Kidney capillary endothelial cell (primary cell): ENCODE measurements at regions not wholly inside any gene's neighbourhood (a gene's known extent, or its start where the extent isn't known, plus 50 kb on each side); places are given as distances from the start of the nearest gene placed in this dataset.

Source experiments
- DNase-seq: peaks from one replicate; pipeline ENCODE4 v3.0.0-alpha.2; 2018; ENCODE audit warnings: low spot score

DNA sequence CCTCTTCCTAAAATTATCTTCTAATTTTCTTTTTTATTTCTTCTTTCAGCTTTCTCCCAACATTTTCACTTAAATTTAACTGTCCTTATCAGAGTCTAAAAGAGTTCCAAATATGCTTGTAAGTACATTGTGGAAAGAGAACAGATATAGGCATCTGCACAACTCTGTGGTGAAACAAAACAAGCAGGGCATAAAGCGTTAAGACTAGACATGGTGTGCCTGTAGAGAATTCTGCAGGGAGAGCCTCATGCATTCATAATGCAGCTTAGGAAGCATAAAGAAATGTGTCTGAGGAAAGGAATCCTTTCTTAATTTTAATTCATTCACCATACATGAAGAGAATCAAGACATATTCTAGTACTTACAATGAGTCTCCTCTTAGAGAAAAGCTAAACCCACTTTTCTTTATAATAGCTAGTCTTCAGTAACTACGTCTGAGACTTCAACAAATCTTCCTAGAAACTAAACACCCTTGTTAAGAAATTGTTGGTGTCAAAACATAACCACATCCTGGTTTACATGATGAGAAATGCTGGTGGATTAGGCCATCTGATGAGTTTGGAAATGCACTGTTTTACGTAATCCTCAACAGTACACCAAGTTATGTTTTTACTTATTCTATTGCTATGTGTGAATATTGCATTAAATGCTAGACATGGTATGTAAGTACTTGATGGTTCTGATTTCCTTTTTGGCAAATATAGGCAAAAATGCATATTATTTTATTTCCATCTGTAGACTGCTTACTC is 307.8 kb upstream of the GIMD1 start:
- DNase-seq = no peak

- no peak for DNase-seq
Measured at GRCh38 chr4:106671716-106672115, 303.1 kb upstream of the GIMD1 start.

- DNase-seq = no peak
Measured at GRCh38 chr4:106670976-106671375, 302.4 kb upstream of the GIMD1 start.

- no peak for DNase-seq
Measured at GRCh38 chr4:106659371-106659770, 290.8 kb upstream of the GIMD1 start.

DNA sequence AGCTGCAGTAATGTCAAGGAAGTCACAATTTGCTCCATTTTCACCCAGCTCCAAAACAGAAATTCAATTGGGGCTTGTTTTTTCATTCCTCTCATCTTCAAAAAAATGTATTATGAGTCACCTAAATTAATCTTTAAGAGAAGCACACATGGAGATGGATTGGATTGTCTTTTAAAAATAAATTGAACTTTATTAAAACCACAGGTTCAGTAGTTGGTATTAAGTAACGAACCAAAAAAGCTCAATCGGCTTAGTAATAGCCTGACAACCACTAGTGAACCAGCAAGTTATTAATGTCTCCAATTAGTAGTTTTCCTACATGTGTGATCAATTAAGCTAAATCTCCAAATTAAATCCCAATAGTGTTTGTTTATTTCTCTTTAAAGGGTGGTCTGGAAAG is 283.5 kb upstream of the GIMD1 start:
- no peak for DNase-seq

- no peak for DNase-seq
Measured at GRCh38 chr4:106650701-106651100, 282.1 kb upstream of the GIMD1 start.

GRCh38 chr4:106647451-106647850 is 278.9 kb upstream of the GIMD1 start:
- DNase-seq = no peak

GRCh38 chr4:106629268-106629625 is 260.7 kb upstream of the GIMD1 start:
- no peak for DNase-seq

DNA sequence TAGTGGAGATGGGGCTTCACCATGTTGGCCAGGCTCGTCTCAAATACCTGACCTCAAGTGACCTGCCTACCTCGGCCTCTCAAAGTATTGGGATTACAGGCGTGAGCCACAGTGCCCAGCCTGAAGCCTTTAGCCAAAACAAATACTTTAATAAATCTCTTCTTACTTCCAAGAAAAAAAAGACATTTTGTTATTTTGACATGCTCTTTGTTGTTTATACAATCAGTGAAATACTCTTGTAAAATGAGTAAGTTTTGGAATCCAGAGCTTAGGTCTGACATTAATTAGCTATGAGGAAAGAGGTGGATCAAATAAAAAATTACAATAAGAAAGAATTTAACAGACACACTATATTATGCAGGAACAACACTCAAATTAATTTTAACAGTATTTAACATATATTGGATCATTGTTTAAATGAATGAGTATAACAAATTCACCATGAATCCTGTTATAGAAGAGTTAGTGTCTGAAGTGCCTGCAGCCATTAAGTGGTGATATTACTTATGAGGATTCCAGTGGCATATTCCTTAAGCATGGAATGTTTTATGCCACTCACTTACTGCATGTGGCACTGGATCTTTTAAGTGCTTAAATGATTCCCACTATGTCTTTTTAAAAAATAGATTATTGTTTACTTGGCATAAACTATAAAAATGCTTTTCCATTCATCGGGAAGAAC is 260.1 kb upstream of the GIMD1 start:
- DNase-seq = no peak

DNA sequence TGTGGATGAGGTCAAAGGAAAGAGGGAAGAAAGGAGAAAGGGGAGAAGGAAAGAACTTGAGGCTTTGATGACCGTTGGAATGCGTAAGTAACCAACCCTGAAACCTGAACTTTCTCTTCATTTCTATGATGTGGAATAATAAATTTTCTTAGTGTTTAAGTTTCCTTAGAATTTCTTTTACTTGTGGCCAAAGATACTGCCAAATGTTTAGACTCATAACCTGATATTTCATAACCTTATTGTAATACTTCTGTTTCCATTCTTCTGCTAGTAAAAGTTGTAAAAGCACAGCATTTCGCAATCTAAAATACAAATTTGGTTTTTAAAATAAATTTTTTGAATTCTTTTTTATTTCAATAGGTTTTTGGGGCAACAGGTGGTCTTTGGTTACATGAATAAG is 258.5 kb upstream of the GIMD1 start:
- DNase-seq = no peak

- DNase-seq = no peak
Measured at GRCh38 chr4:106624671-106625070, 256.1 kb upstream of the GIMD1 start.

DNA sequence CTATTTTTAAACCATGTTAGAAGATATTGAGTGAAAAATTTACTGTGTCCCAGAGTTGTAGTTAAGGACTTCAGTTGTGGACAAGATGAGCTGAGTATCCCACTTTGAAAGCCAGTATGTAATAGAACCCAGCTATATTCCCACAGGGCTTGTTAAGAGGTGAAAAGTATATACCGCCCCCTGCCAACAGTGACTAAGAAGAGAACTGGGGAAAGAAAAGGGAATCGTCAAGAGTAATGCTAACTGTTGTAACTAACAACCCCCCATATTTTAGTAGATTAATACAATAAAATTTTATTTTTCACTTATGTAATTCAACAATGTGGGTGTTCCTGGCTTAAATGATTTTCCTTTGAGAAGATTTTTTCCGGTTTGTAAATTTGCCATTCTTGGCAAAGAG is 250.4 kb upstream of the GIMD1 start:
- no peak for DNase-seq

GRCh38 chr4:106615961-106616360 is 247.4 kb upstream of the GIMD1 start:
- no peak for DNase-seq

DNA sequence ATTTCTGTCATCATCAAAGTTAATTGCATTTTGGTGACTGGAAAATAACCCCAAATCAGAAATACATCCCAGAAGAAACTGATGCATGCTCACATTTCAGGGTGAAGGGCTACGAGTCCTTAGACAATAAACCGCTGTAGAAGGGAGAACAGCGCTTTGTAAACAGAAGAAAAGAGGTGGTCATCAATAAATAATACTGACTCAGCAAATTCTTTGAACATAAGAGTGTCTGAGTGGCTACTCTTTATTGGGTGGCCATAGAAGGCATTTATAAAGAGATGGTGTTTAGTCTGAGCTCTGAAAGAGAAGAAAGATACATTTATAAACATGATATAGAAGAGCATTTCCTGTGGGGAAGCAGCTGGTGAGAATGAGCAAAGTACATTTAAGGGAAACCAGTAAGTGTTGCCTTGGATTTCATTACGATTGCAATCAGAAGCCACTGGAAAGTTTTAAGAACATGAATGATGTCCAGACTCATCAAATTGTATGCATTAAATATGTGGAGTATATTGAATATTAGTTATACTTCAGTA is 246.9 kb upstream of the GIMD1 start:
- DNase-seq = no peak

DNA sequence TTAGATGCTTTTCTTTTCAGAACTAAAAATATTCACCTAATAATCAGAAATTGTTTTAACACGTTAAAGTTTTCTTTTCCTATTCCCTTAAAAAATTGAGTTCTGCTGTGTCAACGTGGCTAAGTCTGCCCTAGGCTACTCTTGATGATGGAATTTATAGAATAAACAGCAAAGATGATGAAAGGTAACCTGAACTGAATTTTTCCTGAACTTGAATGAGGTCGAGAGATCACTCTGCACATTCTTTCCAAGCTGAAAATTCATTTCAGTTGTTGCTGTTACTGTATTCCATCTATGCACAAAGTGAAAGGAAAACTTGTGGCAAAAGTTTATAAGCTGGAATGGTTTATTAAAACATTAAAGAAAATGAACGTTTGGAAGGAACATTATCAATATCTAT is 245.9 kb upstream of the GIMD1 start:
- DNase-seq = no peak

GRCh38 chr4:106609917-106610316 is 241.3 kb upstream of the GIMD1 start:
- no peak for DNase-seq

- DNase-seq = no peak
Measured at GRCh38 chr4:106607558-106607957, 239.0 kb upstream of the GIMD1 start.

DNA sequence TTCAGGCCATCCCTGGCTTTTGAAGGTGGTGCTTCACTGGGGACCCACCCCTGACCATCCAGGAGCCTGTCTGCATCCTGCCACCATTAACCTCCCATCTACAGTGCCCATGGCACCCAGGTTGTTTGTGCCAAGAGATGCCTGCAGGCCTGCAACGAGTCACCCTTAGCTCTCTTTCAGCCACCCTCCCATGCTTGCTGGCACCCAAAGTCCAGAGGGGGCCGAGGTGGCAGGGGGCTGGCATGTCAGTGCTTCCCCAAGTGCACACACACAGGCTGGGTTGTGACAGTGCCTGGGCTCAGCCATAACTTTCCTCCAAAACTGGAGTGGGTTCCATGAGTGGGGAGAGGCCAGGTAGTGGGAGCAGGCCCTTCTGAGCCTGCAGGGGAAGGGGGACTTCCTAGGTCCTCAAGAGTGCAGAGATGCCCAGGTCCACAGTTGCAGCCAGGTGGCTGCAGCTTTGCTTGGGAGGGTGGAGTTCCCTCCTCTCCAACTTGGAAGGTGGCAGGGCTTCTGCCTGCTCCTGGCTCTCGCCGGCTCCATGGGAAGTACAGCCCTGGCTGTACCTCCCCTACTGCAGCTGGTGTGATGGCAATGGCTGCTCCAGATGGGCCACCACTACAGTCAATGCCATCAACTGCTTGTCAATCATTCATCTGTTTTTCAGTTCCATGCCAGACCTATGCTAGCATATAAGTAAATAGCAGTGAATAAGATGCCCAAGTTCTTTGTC is 235.9 kb upstream of the GIMD1 start:
- DNase-seq = no peak

DNA sequence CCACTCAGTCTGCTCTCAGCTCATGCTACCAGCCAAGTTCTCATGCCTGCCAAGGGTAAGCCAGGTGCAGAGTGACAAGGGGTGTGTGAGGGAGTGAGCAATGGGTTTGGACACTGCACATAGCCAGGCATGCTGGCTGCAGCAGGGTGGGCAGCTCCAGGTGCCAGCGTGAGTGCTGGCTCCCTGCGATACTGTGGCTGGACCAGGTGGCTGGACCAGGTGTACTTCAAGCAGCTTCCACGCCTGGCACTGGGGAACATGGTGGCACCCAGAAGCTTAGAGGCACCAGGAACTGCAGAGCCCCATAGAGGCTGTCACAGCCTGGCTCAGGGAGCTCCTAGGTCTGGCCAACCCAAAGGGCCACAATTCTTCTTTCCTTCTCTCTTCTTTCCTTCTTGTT is 234.9 kb upstream of the GIMD1 start:
- DNase-seq = no peak

DNA sequence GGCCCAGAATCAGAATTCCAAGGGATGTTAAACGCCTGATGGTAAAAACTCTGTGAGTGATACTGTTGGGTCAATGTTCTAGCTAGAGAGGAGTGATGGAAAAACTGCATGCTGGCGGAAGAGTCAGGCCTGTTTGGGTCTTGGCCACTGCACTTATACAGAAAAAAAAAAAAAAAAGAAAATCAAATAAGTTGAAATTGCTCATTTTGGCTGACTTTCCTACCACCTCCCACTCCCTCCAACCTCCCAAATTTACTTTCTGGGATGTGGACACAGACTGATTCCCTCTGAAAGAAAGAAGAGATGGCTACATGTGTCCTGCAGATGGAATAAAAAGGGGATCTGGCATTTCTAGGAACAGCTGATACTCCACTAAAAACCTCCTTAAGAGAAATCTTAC is 234.1 kb upstream of the GIMD1 start:
- no peak for DNase-seq

DNA sequence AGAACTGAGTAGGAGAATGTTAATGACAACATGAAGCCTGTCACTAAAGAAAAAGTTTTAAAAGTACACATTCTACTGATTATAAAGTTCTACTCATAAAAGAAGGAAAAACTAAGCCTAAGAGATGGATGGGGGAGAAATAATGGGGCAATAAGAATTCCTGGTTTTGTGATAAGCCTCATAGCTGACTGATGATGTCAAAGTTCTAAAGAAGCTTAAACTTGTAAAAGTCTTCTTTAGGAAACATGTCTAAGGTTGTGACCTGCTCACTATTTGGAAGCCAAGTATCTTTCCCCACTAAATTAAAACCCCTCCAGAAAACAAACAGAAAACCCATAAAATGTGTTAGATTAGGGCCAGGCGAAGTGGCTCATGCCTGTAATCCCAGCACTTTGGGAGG is 232.9 kb upstream of the GIMD1 start:
- DNase-seq = no peak

- DNase-seq = no peak
Measured at GRCh38 chr4:106595906-106596305, 227.3 kb upstream of the GIMD1 start.
